ENCODE measurements at regions not wholly inside any gene's neighbourhood (a gene's known extent, or its start where the extent isn't known, plus 50 kb on each side); places are given as distances from the start of the nearest gene placed in this dataset.

GRCh38 chr3:177883091-177883490 lies 653.1 kb upstream of the KCNMB2 start:
- TF ChIP-seq, protein P1, sequence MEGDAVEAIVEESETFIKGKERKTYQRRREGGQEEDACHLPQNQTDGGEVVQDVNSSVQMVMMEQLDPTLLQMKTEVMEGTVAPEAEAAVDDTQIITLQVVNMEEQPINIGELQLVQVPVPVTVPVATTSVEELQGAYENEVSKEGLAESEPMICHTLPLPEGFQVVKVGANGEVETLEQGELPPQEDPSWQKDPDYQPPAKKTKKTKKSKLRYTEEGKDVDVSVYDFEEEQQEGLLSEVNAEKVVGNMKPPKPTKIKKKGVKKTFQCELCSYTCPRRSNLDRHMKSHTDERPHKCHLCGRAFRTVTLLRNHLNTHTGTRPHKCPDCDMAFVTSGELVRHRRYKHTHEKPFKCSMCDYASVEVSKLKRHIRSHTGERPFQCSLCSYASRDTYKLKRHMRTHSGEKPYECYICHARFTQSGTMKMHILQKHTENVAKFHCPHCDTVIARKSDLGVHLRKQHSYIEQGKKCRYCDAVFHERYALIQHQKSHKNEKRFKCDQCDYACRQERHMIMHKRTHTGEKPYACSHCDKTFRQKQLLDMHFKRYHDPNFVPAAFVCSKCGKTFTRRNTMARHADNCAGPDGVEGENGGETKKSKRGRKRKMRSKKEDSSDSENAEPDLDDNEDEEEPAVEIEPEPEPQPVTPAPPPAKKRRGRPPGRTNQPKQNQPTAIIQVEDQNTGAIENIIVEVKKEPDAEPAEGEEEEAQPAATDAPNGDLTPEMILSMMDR (IDR thresholded peaks at IDR 0.05) = no peak
- TF ChIP-seq POLR2A (IDR thresholded peaks at IDR 0.05) = no peak
